Fibroblast of pulmonary artery (primary cell): ENCODE measurements at regions not wholly inside any gene's neighbourhood (a gene's known extent, or its start where the extent isn't known, plus 50 kb on each side); places are given as distances from the start of the nearest gene placed in this dataset.
A peak's percentile ranks its signal among the peaks of the same experiment; 100 is the strongest.

Experiments
- DNase-seq: peaks from one replicate; pipeline ENCODE4 v3.0.0-alpha.2; 2010; ENCODE audit warnings: low read depth
- H3K4me3 ChIP-seq: replicated peaks from 2 replicates; pipeline ENCODE4 v1.5.1; 2011; ENCODE audit warnings: low read depth, mild to moderate bottlenecking, control low read depth, low read length, moderate library complexity
- CTCF ChIP-seq: IDR thresholded peaks from 2 replicates; pipeline ENCODE4 v1.5.1; 2011; ENCODE audit warnings: mild to moderate bottlenecking, control low read depth, low read length, inconsistent platforms; ENCODE audit errors: missing control alignments

- peak; percentile 17 for DNase-seq
- TF ChIP-seq CTCF: no peak
- no peak overlapping the region for H3K4me3 ChIP-seq
These were observed 94.4 kb upstream of the BMP2 start for GRCh38 chr20:6673071-6673470.

GRCh38 chr20:6671829-6672228 lies 95.7 kb upstream of the BMP2 start:
- no peak for DNase-seq
- TF ChIP-seq CTCF: no peak

GRCh38 chr20:6668546-6668945 lies 98.9 kb upstream of the BMP2 start:
- TF ChIP-seq CTCF: no peak
- DNase-seq: no peak
- no peak overlapping the region for H3K4me3 ChIP-seq

More at GRCh38 chr20:6671829-6672228, 95.7 kb upstream of the BMP2 start:
- H3K4me3 ChIP-seq: no peak overlapping the region

- no peak overlapping the region for H3K4me3 ChIP-seq
- TF ChIP-seq CTCF: no peak
- no peak for DNase-seq
These were observed 101.7 kb upstream of the BMP2 start for GRCh38 chr20:6665621-6666355.

- TF ChIP-seq CTCF: no peak
- no peak overlapping the region for H3K4me3 ChIP-seq
- no peak for DNase-seq
These were observed 102.3 kb upstream of the BMP2 start for GRCh38 chr20:6665161-6665560.

GRCh38 chr20:6664574-6664973 lies 102.9 kb upstream of the BMP2 start:
- H3K4me3 ChIP-seq: no peak overlapping the region

More at GRCh38 chr20:6664574-6664973, 102.9 kb upstream of the BMP2 start:
- no peak for TF ChIP-seq CTCF
- DNase-seq: no peak
